Ureter (tissue), 1 donor: ENCODE measurements at regions not wholly inside any gene's neighbourhood (a gene's known extent, or its start where the extent isn't known, plus 50 kb on each side); places are given as distances from the start of the nearest gene placed in this dataset.

Experiments
- DNase-seq: peaks from one replicate; pipeline ENCODE4 v3.0.0-alpha.2; 2020; ENCODE audit warnings: low spot score
- donor health status: DM: yes; HTN: yes; CAD: no.

DNA sequence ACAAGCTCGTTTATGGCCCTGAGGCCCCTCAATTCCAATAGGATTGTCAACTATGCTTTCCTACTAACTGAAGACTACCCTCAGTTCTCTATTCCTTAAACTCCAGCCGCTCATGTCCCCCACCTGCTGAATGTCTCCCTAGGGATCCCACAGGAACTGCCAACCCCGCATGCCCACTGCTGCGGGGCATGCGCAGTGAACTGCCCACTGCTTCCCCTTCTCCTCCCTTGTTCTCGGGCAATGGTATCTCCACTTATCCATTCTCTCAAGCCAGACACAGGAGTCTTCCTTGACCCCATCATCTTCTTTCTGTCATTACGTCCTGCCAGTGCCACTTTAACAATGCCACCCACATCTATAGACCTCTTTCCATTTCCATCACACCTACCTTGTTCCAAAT is 90.0 kb downstream of the FGF18 start:
- no peak for DNase-seq

DNA sequence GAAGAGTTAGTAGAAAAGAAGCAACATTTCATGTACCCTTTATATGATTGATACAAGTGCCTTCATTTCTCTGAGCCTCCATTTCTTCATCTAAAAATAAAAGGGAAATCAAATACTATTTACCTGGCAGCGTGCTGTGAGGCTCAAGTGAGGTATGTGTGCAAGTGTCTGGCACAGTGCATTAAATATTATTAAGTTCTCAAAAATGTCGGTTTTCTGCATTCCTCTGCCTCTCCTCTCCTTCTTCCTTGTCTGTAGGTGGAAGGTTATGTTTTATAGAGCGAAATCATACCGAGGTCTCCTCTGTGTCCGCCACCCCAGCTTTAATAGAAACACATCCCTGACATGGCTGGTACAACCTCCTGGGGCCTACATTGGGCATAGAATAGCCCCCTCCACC is 93.0 kb downstream of the FGF18 start:
- no peak for DNase-seq

DNA sequence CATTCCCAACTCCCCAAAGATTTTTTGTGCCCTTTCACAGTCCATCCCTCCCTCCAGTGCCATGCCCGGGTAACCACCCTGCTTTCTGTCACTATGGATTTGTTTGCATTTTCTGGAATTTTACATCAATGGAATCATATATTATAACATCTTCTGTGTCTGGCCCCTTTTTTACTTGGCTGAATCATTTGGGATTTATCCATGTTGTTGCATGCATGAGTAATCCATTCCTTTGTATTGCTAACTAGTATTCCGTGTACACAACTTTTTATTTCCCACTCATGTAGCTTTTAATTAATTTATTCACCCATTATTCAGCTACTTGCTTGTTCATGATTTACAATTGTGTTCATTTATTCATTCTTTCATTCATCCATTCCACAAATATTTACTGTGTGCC is 94.1 kb downstream of the FGF18 start:
- no peak for DNase-seq

DNA sequence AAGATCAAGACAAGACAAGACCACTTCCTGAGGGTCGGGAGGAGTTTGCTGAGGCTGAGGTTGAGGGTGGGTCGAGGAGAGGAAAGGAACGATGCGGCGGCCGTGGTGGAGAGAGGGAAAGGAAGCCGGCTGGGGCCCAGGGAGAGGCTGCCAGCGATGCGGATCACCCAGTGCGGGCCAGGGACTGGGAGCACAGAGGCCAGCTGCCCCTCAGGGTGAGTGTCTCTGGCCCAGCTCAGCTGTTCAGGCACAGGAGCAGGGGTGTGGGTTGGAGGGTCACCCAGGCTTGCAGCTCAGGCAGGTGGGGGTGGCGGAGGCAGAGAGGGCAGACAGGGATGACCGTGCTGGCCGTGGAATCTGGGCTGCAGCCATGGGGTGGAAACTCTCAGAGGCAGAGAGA is 99.5 kb downstream of the FGF18 start:
- DNase-seq = no peak

DNA sequence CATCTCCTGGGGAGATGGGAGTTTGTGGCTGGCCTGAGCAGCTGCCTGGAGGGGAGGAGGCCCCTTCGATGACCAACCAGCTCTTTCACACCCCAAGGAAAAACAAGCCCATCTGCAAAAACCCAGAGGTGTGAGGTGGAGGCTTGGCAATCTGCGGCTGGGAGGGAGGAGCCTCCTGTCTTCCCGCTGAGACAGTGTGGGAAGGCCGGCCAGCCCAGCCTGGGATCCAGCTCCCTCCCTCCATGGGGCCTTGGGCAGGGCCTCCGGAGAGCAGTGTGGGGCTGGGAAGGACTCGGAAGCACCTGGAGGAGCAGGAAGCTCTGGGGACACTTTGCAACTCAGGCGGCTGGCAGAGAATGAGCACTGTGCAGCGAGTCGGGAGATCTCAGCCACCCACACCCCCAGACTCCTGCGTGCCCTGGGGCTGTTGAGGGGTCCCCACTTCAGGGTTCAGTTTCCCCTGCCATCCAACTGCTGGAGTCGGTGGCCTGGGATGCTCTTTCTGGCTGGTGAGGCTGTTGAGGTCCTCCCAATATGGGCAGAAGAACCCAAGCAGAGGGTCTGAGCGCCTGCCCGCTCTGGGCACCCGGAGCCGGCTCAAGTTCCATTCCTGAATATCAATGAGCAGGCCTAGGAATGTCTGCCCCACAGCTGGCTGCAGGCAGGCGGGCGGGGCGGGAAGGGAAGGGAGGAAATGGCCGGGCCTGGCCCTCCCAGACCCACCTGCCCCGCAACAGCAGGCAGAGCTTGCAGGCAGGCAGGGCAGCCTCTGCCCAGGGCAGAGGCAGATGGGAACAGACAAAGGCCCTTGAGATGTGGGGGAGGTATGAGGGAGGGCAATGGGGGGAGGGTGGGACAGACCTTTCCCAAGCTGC is 101.1 kb downstream of the FGF18 start:
- no peak for DNase-seq

DNA sequence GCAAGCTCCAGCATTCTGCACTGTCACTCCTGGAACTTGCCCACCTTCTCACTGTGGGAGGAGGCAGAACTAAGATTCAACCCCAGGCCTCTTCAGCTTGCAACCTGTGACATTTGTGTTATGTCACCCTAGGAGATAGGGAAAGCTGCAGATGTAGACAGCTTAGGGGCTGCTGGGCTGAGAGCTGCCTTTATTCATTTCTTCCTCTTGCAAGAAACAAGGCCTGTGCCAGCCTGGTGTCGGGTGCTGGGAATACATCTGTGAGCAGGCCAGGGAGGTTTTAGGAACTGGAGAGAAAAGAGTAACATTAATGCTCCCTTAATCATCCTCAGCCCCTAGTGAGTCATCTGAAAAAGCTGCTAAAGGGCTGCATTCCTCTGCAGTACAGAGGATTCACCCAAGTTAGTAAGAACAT is 101.8 kb downstream of the FGF18 start:
- no peak for DNase-seq

DNA sequence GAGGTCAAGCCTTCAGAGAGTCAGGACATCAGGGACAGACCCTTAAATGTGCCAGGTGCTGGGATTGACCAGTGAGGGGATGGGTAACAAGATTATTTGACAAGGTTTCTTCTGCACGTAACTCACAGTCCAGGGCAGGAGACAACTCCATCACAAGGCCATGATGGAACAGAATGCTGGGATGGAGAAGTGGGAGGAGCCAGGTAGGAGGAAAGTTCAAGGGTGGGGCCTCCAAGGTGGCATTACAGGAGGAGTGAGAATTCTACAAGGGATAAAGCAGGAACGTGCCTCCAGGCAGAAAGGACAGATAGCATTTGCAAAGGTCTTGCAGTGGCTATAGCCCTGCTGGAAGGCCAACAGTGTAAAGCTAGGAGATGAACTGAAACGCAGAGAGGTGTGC is 102.2 kb downstream of the FGF18 start:
- DNase-seq = no peak

DNA sequence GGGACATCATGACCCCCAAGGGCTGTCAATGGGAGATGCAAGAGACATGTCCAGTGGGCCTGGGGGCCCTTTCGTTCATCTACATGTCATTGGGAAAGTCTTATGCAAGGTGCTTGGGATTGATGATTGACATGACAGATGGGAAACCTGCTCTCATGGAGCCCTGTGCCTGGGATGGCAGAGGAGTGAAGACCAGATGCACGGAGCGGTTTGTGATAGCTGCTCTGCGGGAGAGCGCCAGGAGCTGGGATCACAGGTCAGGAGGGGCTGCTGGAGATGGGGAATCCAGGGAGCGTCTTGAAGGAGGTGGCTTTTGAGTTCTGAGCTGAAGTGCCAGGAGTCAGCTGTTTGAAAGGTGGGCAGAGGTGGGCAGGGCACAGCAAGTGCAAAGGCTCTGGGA is 104.3 kb downstream of the FGF18 start:
- DNase-seq = no peak

DNA sequence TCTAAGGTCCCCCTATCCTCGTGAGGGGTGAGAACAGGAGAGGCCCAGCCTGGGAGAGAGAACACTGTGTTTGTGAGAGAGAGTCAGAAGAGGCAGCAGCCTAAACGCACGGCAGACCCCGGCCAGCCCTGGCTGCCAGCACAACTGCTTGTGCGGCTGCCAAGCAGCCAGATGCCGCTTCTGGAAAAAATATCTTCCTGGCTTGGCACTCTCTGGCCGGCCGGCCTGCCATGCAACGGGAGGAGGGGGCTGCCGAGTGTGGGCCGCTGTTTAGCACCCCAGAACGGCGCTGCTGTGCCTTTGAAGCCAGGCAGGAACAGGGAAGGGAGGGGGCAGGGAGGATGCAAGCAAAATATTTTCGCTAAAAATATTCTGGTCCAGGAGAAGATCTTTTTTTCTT is 105.0 kb downstream of the FGF18 start:
- no peak for DNase-seq

DNA sequence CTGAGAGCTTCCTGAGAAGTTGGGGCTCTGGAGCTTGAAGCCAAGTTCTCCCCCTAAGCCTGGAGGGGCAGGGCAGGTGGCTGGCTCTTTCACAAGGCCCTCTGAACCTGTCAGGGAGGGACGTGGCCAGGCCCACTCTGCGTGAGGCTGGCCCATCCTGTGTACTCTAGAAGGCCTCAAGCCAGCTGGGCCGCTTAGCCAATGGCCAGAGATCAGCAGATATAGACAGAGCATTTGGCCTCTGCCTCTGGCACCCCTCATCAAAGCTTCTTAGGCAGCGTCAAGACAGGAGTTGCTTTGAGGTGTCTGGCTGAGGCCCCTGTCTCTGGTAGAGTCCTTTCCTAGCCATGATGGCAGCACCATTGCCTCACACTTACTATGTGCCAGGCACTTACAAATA is 105.6 kb downstream of the FGF18 start:
- no peak for DNase-seq

DNA sequence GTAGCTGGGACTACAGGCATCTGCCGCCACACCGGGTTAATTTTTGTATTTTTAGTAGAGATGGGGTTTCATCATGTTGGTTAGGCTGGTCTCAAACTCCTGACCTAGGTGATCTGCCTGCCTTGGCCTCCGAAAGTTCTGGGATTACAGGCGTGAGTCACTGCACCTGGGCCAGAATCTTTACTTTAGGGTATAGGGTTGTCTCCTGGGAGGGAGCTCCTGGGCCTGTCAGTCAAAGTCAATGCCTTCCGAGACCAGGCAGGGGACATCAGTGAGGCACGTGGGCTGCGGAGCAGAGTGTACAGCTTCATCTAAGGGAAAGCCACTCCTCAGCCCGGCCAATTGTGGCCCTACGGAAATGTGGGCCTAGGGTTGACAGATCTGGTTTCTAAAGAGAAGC is 108.6 kb downstream of the FGF18 start:
- no peak for DNase-seq

DNA sequence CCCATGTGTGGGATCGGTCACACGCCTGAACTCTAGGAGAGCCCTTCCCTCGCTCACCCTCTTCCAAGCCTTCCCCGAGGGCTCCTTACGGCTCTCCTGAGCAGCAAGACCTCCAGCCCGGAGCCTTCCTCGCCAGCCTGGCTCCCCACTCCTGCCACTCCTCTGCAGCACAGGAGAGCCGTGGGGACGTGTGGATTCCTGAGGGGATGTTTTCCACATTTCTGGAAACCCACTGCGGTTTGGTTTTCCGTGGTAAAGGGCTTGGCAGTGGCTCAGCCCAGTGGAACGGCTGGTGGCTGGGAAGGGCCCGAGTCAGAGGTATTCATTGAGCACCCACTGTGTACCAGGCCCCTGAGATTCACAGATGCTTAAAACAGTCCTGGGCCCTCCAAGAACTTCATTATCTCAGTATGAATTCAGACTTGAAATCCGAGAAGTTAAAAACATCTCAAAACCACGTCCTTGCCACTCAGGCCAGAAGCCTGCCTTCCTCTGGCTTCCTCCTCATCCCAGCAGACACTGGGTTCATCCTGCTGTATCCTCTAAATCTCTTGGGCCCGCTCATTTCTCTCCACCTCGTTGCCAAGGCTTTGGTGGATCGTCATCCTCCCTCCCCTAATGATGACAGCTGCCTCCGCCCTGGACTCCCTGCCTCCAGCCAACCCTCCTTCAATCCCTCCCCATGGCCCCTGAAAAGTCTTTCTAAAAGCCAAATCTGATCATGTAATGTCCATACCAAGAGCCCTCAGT is 109.6 kb downstream of the FGF18 start:
- DNase-seq = no peak

DNA sequence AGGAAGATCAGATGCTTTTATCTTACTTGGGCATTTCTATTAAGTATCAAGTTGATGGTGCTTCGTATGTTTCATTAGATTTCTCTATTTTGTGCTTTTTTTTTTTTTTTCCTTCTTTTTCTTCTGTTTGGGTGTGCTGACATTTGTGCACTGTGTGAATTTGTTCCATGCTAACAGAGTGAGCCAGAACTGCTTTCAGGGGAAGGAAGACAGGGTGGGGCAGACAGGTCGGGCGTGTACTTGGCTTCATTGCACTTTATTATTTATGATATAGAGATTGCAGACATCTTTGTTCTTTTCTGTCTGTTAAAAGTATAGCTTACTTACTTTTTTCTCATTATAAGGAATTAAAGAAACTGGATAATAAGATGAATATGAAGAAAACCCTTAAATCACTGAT is 112.2 kb downstream of the FGF18 start:
- DNase-seq = no peak

DNA sequence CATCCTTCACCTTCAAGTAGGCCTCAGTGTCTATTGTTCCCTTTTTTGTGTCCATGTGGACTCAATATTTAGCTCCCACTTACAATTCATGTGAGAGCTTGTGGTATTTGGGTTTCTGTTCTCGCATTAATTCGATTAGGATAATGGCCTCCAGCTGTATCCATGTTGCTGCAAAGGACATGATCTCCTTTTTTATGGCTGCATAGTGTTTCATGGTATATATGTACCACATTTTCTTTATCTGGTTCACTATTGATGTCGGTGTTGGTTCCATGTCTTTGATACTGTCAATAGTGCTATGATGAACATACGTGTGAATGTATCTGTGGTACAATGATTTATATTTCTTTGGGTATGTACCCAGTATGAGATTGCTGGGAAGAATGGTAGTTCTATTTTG is 113.7 kb downstream of the FGF18 start:
- DNase-seq = no peak

DNA sequence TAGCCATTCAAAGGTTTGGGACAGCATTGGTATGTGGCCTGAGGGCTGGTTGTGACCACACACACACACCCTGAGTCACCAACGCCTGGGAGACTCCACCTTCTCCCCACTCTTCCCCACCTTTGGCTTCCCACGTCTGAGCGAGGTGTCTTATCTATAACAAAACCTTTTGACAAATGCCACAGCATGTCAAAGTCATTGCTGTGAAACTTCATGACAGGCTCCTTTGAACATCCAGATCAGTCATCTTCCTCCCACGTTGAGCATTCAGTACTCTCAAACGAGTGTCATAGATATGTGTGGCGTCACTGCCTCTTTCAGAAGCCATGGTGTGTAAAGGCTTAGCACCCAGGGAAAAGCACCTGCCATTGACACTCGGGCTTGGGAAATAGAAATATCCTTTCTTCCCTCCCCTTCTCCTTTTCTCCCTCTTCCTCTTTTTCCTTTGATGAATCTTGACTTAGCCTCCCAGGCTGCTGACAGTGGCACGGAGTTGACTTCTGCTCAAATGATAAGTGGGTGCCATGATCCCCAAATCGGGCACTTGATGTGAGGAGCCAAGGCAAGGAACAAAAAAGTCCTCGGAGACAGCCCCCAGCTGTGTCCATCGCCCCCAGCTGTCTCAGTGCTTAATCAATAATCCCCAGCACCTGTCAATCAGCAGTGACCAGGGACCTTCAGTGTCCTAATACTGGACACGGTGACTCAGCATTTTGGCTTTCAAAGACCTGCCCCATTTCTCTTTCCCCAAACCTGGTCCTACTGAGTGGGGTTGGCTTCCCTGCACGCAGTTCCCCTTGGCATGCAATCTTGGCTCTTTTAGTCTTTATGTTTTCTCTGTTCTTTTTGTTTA is 114.8 kb downstream of the FGF18 start:
- DNase-seq = no peak

DNA sequence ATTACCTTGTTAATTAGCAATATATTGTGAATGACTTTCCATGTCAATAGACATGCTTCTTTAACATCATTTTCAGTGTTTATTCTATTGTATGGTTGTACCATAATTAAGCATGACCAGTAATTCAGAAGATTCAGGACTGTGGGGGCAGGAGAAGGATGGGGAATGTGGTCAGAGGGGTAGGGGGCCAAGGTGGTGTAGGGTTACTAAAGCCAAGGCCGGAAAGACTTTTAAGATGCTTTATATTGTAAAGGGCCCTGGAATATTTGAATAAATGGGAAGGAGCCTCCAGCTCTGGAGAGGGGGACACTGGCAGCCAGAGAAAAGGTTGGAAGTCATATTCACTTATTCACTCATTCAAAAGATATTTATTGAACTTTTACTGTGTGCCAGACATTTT is 115.7 kb downstream of the FGF18 start:
- DNase-seq = no peak

DNA sequence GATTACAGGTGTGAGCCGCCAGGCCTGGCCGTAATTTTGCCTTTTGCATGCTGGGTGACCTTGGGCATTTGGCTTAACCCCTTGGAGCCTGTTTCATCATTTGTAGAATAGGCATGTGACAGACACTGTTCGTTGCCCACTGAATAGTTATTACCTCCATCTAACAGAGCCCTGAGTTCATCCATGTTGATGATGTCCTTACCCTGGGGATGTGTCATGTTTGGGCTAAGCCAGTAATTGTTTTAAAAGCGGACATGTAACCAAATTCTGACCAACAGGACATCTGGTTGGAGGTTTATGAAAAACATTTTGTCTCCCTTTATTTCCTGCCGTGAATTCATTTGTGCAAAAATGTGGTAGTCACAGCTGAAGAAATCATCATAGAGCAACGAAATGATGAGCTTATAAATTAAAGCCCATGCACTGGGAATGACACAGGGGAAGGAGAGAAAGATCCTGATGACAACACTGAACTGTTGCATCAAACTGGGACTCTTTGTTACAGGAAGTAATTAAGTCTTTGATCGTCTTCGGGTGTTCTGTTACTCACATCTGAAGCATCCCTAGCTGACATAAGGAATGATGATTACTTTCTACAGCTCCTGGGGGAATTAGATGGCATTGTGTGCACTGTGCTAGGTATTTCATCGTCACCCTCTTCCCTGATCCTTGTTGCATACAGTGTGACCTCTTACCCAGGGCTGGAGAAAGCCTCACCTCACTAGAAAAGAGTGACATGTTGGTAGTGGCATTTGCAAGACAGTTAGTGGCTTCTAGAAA is 117.8 kb downstream of the FGF18 start:
- no peak for DNase-seq

DNA sequence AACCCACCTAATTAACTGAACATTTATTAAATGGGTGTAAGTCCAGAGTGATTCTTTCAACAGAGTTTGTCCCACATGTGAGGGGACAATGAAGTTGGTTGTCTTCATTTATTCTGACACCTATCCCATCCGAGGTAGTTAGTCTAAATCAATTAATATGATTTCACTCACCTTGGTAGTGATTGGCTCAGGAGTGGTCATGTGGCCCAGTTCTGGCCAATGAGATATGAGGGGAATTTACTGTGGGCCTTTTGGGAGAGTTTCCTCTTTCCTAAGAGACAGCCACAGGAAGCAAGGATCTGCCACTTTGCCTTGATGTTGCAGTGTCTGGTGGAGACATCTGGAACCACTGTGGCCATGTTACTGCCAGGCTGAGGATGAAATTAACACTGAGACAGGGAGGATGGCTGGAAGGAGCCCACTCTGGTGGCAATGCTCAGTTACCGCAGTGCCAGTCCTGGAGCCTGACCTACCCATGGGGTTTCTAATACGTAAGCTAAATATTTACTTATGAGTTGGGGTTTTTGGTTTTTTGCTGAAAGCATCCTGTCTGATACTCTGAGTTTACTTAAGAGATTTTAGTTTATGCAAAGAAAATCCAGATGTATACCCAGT is 118.6 kb downstream of the FGF18 start:
- DNase-seq = no peak

DNA sequence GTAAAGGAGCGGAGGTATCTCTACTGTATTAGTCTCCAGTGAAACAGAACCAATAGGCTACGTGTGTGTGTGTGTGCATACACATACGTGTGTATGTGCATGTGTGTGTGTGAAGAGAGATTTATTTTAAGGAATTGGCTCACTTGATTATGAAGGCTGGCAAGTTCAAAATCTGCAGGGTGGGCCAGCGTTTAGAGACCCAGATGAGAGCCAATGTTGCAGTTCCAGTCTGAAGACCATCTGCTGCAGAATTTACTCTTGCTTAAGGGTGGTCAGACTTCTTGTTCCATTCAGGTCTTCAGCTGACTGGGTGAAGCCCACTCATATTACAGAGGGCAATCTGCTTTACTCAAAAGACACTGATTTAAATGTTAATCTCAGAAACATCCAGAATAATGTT is 119.2 kb downstream of the FGF18 start:
- DNase-seq = no peak

DNA sequence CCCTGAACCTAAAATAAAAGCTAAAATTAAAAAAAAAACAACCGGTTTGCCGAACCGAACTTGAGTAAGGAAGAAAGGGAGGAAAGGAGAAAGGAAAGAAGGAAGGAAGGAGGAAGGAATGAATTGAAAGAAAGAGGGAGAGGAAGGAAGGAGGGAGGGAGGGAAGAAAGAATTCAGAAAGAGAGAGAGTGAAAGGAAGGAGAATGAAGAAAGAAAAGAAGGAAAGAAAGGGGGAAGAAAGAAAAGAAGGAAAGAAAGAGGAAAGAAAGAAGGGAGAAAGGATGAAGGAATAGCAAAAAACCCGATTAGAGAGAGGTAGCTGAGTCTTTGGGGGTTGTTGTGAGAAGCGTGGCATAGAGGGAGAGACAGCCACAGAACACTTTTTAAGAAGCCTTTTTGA is 121.4 kb downstream of the FGF18 start:
- no peak for DNase-seq

DNA sequence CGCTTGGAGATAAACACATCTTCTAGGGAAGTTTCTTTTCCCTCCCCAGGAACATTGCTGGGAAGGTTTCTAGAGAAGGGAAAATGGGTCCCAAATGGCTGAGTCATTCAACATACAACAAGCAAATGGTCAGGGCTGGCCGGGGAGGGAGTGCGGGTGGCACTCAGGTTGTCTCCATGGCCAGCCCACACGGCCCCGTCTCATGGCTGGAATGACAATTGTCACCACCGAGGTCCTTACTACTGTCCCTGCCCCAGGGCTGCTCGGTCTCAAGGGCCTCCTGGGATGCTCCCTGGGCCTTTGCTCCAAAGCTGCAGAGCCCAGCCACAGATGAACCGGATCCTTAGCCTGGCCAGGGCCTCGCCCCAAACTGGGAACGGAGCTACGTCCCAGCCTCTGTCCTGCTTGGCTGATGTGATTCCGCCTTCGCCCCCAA is 121.9 kb downstream of the FGF18 start:
- no peak for DNase-seq
